Stimulated activated naive B cell treated with anti-CD40 and anti-IgM and Interleukin-4, amounts not matched to agents 10 μg/mL and 1 μg/mL and 100 μg/mL, for 72 hours (primary cell): ENCODE measurements at regions not wholly inside any gene's neighbourhood (a gene's known extent, or its start where the extent isn't known, plus 50 kb on each side); places are given as distances from the start of the nearest gene placed in this dataset.

ENCODE experiments used
- ATAC-seq, 2 donors: fragments of 150-1000 bp; cut with Tn5 transposase; replicated peaks; 2 replicates each; pipeline ENCODE4 v1.10.0; 2021; ENCODE audit warnings: moderate library complexity in 1 of 2
- DNase-seq: peaks from one replicate; pipeline ENCODE4 v3.0.0; 2021
- H3K27ac Mint-ChIP-seq: one replicate; pipeline ENCODE4 v1.8.0; 2022; ENCODE audit warnings: mild to moderate bottlenecking, mixed read lengths
- H3K27me3 Mint-ChIP-seq, 2 donors: one replicate each; pipeline ENCODE4 v1.8.0; 2022; ENCODE audit warnings: mixed read lengths in 2 of 2
- H3K36me3 Mint-ChIP-seq, 2 donors: one replicate each; pipeline ENCODE4 v1.8.0; 2022; ENCODE audit warnings: mixed read lengths in 2 of 2, mild to moderate bottlenecking in 1 of 2
- H3K4me1 Mint-ChIP-seq, 2 donors: one replicate each; pipeline ENCODE4 v1.8.0; 2022; ENCODE audit warnings: mixed read lengths in 2 of 2, mild to moderate bottlenecking in 1 of 2
- H3K4me3 Mint-ChIP-seq, 2 donors: one replicate each; pipeline ENCODE4 v1.8.0; 2022; ENCODE audit warnings: mild to moderate bottlenecking in 2 of 2, mixed read lengths in 2 of 2, moderate library complexity in 1 of 2
- H3K9me3 Mint-ChIP-seq, 2 donors: one replicate each; pipeline ENCODE4 v1.8.0; 2022; ENCODE audit warnings: mixed read lengths in 2 of 2, mild to moderate bottlenecking in 1 of 2

- DNase-seq, result no peak
- Mint-ChIP-seq H3K36me3 (no peaks in the 10 kb centered on the region), H3K27ac (no peak overlapping the region), H3K4me1 (no peaks in the 10 kb centered on the region), H3K27me3 (no peaks in the 10 kb centered on the region), H3K4me3 (no peak overlapping the region), H3K9me3 (peaks cover 3 to 4% of the 10 kb centered on the region in 2 donors)
- no peak for ATAC-seq
These were observed 313.9 kb downstream of the PABPC4L start for GRCh38 chr4:133887723-133888122.

- ATAC-seq (no peak), DNase-seq (no peak)
- no peak overlapping the region for H3K27ac Mint-ChIP-seq
- H3K27me3 Mint-ChIP-seq, result no peaks in the 10 kb centered on the region
- H3K4me1 Mint-ChIP-seq, result no peaks in the 10 kb centered on the region
- H3K4me3 Mint-ChIP-seq, result no peak overlapping the region
- H3K36me3 Mint-ChIP-seq, result no peaks in the 10 kb centered on the region
- H3K9me3 Mint-ChIP-seq, result peaks cover 0 to 2% of the 10 kb centered on the region in 2 donors
These were observed 332.1 kb downstream of the PABPC4L start for GRCh38 chr4:133869486-133869885.

GRCh38 chr4:133868856-133869255, 332.7 kb downstream of the PABPC4L start:
- no peak overlapping the region for H3K4me3 Mint-ChIP-seq
- H3K9me3 Mint-ChIP-seq, result peaks cover 0 to 2% of the 10 kb centered on the region in 2 donors
- H3K36me3 Mint-ChIP-seq, result no peaks in the 10 kb centered on the region
- H3K27me3 Mint-ChIP-seq, result no peaks in the 10 kb centered on the region
- DNase-seq (no peak), ATAC-seq (no peak)
- no peaks in the 10 kb centered on the region for H3K4me1 Mint-ChIP-seq
- H3K27ac Mint-ChIP-seq, result no peak overlapping the region

- Mint-ChIP-seq H3K9me3 (no peaks in the 10 kb centered on the region), H3K27ac (no peak overlapping the region), H3K36me3 (no peaks in the 10 kb centered on the region), H3K4me1 (no peaks in the 10 kb centered on the region), H3K4me3 (no peak overlapping the region), H3K27me3 (no peaks in the 10 kb centered on the region)
- ATAC-seq (no peak), DNase-seq (no peak)
These were observed 335.3 kb downstream of the PABPC4L start for GRCh38 chr4:133866328-133866699.

- Mint-ChIP-seq H3K9me3 (no peaks in the 10 kb centered on the region), H3K27me3 (no peaks in the 10 kb centered on the region), H3K36me3 (no peaks in the 10 kb centered on the region), H3K27ac (no peak overlapping the region), H3K4me3 (no peak overlapping the region), H3K4me1 (no peaks in the 10 kb centered on the region)
- no peak for DNase-seq
- no peak for ATAC-seq
These were observed 335.8 kb downstream of the PABPC4L start for GRCh38 chr4:133865612-133866327.

- ATAC-seq, result no peak
- H3K27me3 Mint-ChIP-seq, result no peaks in the 10 kb centered on the region
- H3K9me3 Mint-ChIP-seq, result no peaks in the 10 kb centered on the region
- no peak overlapping the region for H3K27ac Mint-ChIP-seq
- no peak for DNase-seq
- H3K4me1 Mint-ChIP-seq, result no peaks in the 10 kb centered on the region
- no peaks in the 10 kb centered on the region for H3K36me3 Mint-ChIP-seq
- H3K4me3 Mint-ChIP-seq, result no peak overlapping the region
These were observed 338.4 kb downstream of the PABPC4L start for GRCh38 chr4:133863153-133863552.

- DNase-seq (no peak), ATAC-seq (no peak)
- Mint-ChIP-seq H3K4me1 (no peaks in the 10 kb centered on the region), H3K9me3 (no peaks in the 10 kb centered on the region), H3K36me3 (no peaks in the 10 kb centered on the region), H3K4me3 (no peak overlapping the region), H3K27me3 (no peaks in the 10 kb centered on the region), H3K27ac (no peak overlapping the region)
These were observed 344.7 kb downstream of the PABPC4L start for GRCh38 chr4:133856731-133857355.

GRCh38 chr4:133855001-133855400, 346.6 kb downstream of the PABPC4L start:
- Mint-ChIP-seq H3K27ac (no peak overlapping the region), H3K9me3 (no peaks in the 10 kb centered on the region), H3K4me3 (no peak overlapping the region), H3K27me3 (no peaks in the 10 kb centered on the region), H3K4me1 (no peaks in the 10 kb centered on the region), H3K36me3 (no peaks in the 10 kb centered on the region)
- no peak for DNase-seq
- no peak for ATAC-seq

- Mint-ChIP-seq H3K36me3 (no peaks in the 10 kb centered on the region), H3K27ac (no peak overlapping the region), H3K4me3 (no peak overlapping the region), H3K4me1 (no peaks in the 10 kb centered on the region), H3K27me3 (no peaks in the 10 kb centered on the region), H3K9me3 (peaks cover 12% of the 10 kb centered on the region in 2 donors)
- DNase-seq, result no peak
- ATAC-seq, result no peak
These were observed 362.3 kb downstream of the PABPC4L start for GRCh38 chr4:133839326-133839725.

- no peaks in the 10 kb centered on the region for H3K4me1 Mint-ChIP-seq
- H3K9me3 Mint-ChIP-seq, result peaks cover under 1 to 5% of the 10 kb centered on the region in 2 donors
- no peak for DNase-seq
- no peaks in the 10 kb centered on the region for H3K36me3 Mint-ChIP-seq
- no peak for ATAC-seq
- H3K27ac Mint-ChIP-seq, result no peak overlapping the region
- H3K27me3 Mint-ChIP-seq, result no peaks in the 10 kb centered on the region
- H3K4me3 Mint-ChIP-seq, result no peak overlapping the region
These were observed 378.4 kb downstream of the PABPC4L start for GRCh38 chr4:133823177-133823576.

- peaks cover under 1 to 3% of the 10 kb centered on the region in 2 donors for H3K9me3 Mint-ChIP-seq
- no peaks in the 10 kb centered on the region for H3K4me1 Mint-ChIP-seq
- H3K27ac Mint-ChIP-seq, result no peak overlapping the region
- no peak overlapping the region for H3K4me3 Mint-ChIP-seq
- H3K36me3 Mint-ChIP-seq, result no peaks in the 10 kb centered on the region
- DNase-seq (no peak), ATAC-seq (no peak)
- H3K27me3 Mint-ChIP-seq, result no peaks in the 10 kb centered on the region
These were observed 388.6 kb downstream of the PABPC4L start for GRCh38 chr4:133812954-133813353.

- no peaks in the 10 kb centered on the region for H3K36me3 Mint-ChIP-seq
- ATAC-seq (no peak), DNase-seq (no peak)
- no peak overlapping the region for H3K4me3 Mint-ChIP-seq
- no peaks in the 10 kb centered on the region for H3K27me3 Mint-ChIP-seq
- no peaks in the 10 kb centered on the region for H3K9me3 Mint-ChIP-seq
- H3K4me1 Mint-ChIP-seq, result no peaks in the 10 kb centered on the region
- H3K27ac Mint-ChIP-seq, result no peak overlapping the region
These were observed 389.4 kb downstream of the PABPC4L start for GRCh38 chr4:133812236-133812635.

- no peaks in the 10 kb centered on the region for H3K27me3 Mint-ChIP-seq
- H3K4me3 Mint-ChIP-seq, result no peak overlapping the region
- DNase-seq (no peak), ATAC-seq (no peak)
- no peaks in the 10 kb centered on the region for H3K9me3 Mint-ChIP-seq
- no peaks in the 10 kb centered on the region for H3K4me1 Mint-ChIP-seq
- no peak overlapping the region for H3K27ac Mint-ChIP-seq
- no peaks in the 10 kb centered on the region for H3K36me3 Mint-ChIP-seq
These were observed 393.4 kb downstream of the PABPC4L start for GRCh38 chr4:133808151-133808550.

GRCh38 chr4:133803341-133803740, 398.2 kb downstream of the PABPC4L start:
- Mint-ChIP-seq H3K4me1 (no peaks in the 10 kb centered on the region), H3K27ac (no peak overlapping the region), H3K9me3 (no peaks in the 10 kb centered on the region), H3K27me3 (no peaks in the 10 kb centered on the region), H3K4me3 (no peak overlapping the region), H3K36me3 (no peaks in the 10 kb centered on the region)
- DNase-seq (no peak), ATAC-seq (no peak)

GRCh38 chr4:133802359-133803140, 399.0 kb downstream of the PABPC4L start:
- no peak overlapping the region for H3K27ac Mint-ChIP-seq
- no peak for ATAC-seq
- no peak overlapping the region for H3K4me3 Mint-ChIP-seq
- H3K9me3 Mint-ChIP-seq, result no peaks in the 10 kb centered on the region
- DNase-seq, result no peak
- no peaks in the 10 kb centered on the region for H3K4me1 Mint-ChIP-seq
- no peaks in the 10 kb centered on the region for H3K36me3 Mint-ChIP-seq
- H3K27me3 Mint-ChIP-seq, result no peaks in the 10 kb centered on the region
